Esophagus muscularis mucosa (tissue), 4 donors: ENCODE measurements at regions not wholly inside any gene's neighbourhood (a gene's known extent, or its start where the extent isn't known, plus 50 kb on each side); places are given as distances from the start of the nearest gene placed in this dataset.

ENCODE experiments used
- DNase-seq: peaks from one replicate; pipeline ENCODE4 v3.0.0-alpha.2; 2017; ENCODE audit errors: extremely low spot score
- H3K27ac ChIP-seq, 4 donors: fragments of 200-600 bp; sonication (generic); replicated peaks in 1 of 4; 1 replicate in 3 of 4; 2 replicates in 1 of 4; pipeline ENCODE4 v1.5.1; 2016 to 2019; ENCODE audit warnings: mild to moderate bottlenecking in 1 of 4
- H3K27me3 ChIP-seq, 4 donors: fragments of 200-600 bp; sonication (generic); one replicate each; pipeline versions ENCODE4 v1.5.1 to v1.6.0; 2016 to 2019
- H3K36me3 ChIP-seq, 4 donors: fragments of 200-600 bp; sonication (generic); one replicate each; pipeline ENCODE4 v1.5.1; 2016 to 2019
- H3K4me1 ChIP-seq, 4 donors: fragments of 200-600 bp; sonication (generic); one replicate each; pipeline ENCODE4 v1.5.1; 2016 to 2019
- H3K4me3 ChIP-seq, 4 donors: fragments of 200-600 bp; sonication (generic); 1 replicate in 2 of 4; 2 replicates in 2 of 4; pipeline ENCODE4 v1.5.1; 2016 to 2019; ENCODE audit warnings: mild to moderate bottlenecking in 4 of 4, moderate library complexity in 1 of 4
- H3K9me3 ChIP-seq, 4 donors: fragments of 200-600 bp; sonication (generic); 1 replicate in 3 of 4; 2 replicates in 1 of 4; pipeline ENCODE4 v1.5.1; 2016 to 2019
- EP300 ChIP-seq: sonication (generic); formaldehyde crosslinking; IDR thresholded peaks from one replicate; pipeline ENCODE4 v1.6.1; 2017; ENCODE audit warnings: antibody characterized with exemption
- POLR2A ChIP-seq: fragments of 450-650 bp; IDR thresholded peaks from one replicate; pipeline ENCODE4 v1.6.1; 2017; ENCODE audit warnings: antibody characterized with exemption, moderate library complexity, mild to moderate bottlenecking, low read depth
- POLR2AphosphoS5 ChIP-seq, 2 donors: sonication (generic); formaldehyde crosslinking; IDR thresholded peaks; one replicate each; pipeline ENCODE4 v1.6.1; 2017; ENCODE audit warnings: antibody characterized with exemption in 2 of 2
- whole genome bisulfite sequencing: methylation state at CpG from one replicate; pipeline ENCODE4 v1.1.5; 2018; 5-methylcytosine and 5-hydroxymethylcytosine counted together
- intact Hi-C: fragments of 100-400 bp; cut with DNase I; formaldehyde crosslinking; loops from one replicate; pipeline ENCODE4 v1.15.1; 2023
- TF ChIP-seq, protein P1 (sequence below), 3 experiments: fragments of 200-600 bp in 2 of 3; fragments of 450-650 bp in 1 of 3; sonication (generic) in 2 of 3; IDR thresholded peaks; one replicate each; pipeline ENCODE4 v1.5.1; 2017 to 2019; ENCODE audit warnings: antibody characterized with exemption in 3 of 3, mild to moderate bottlenecking in 2 of 3, moderate library complexity in 1 of 3

- 88% methylated on average over 5 of the region's 5 CpGs for WGBS
- no peak for TF ChIP-seq EP300
- Histone ChIP-seq H3K36me3 (no peaks in the 10 kb centered on the region), H3K4me1 (no peaks in the 10 kb centered on the region), H3K27me3 (no peaks in the 10 kb centered on the region), H3K4me3 (no peak overlapping the region), H3K27ac (no peak overlapping the region), H3K9me3 (no peaks in the 10 kb centered on the region)
- no peak for DNase-seq
- intact Hi-C loops = no loop called here
These were observed 793.5 kb downstream of the OLFM4 start for GRCh38 chr13:53822136-53822535.

GRCh38 chr13:53839461-53839860, 810.8 kb downstream of the OLFM4 start:
- no peak overlapping the region for H3K4me3 ChIP-seq
- H3K9me3 ChIP-seq = peaks cover 0 to 5% (median 0%) of the 10 kb centered on the region in 4 donors
- H3K27me3 ChIP-seq = no peaks in the 10 kb centered on the region
- TF ChIP-seq POLR2AphosphoS5 (IDR thresholded peaks at IDR 0.05) (no peak), EP300 (no peak), POLR2A (no peak)
- TF ChIP-seq, protein P1, sequence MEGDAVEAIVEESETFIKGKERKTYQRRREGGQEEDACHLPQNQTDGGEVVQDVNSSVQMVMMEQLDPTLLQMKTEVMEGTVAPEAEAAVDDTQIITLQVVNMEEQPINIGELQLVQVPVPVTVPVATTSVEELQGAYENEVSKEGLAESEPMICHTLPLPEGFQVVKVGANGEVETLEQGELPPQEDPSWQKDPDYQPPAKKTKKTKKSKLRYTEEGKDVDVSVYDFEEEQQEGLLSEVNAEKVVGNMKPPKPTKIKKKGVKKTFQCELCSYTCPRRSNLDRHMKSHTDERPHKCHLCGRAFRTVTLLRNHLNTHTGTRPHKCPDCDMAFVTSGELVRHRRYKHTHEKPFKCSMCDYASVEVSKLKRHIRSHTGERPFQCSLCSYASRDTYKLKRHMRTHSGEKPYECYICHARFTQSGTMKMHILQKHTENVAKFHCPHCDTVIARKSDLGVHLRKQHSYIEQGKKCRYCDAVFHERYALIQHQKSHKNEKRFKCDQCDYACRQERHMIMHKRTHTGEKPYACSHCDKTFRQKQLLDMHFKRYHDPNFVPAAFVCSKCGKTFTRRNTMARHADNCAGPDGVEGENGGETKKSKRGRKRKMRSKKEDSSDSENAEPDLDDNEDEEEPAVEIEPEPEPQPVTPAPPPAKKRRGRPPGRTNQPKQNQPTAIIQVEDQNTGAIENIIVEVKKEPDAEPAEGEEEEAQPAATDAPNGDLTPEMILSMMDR (IDR thresholded peaks at IDR 0.05) = no peak
- no peaks in the 10 kb centered on the region for H3K36me3 ChIP-seq
- no peaks in the 10 kb centered on the region for H3K4me1 ChIP-seq
- H3K27ac ChIP-seq = no peak overlapping the region
- no peak for DNase-seq
- intact Hi-C loops = no loop called here

DNA sequence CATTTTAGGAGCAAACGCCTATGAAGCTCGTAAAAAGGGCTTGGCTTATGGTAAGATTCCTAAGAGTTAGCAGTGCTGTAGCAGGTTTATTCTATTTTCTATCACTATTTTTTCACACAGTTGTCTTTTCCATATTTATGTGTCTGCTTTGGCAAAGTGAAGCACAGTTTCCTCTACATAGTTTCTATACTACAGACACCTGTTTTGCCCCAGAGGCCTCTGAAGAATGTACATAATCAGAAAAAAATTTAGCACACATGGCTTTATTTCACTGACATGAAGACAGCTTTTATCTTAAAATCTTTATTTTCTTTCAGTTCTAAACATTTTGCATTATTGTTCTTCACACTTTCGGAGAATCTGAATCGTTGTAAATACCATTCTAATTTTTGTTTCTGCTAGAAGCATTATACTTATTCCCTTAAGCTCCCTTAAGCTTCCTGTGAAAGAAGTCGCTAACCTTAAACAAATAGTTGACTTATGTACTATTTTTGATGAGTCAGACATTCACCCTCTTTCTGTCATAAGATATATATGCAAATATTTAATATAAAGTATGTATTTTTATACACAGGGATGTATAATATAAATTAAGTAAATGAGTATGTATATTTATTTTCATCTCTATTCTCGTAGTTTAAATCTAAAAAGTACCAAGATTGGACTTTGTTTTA, 816.0 kb downstream of the OLFM4 start:
- no peak for DNase-seq
- H3K36me3 ChIP-seq = no peaks in the 10 kb centered on the region
- intact Hi-C loops = no loop called here
- no peaks in the 10 kb centered on the region for H3K27me3 ChIP-seq
- H3K4me1 ChIP-seq = no peaks in the 10 kb centered on the region
- H3K9me3 ChIP-seq = peaks cover 0 to 1% (median 0%) of the 10 kb centered on the region in 4 donors
- no peak for TF ChIP-seq POLR2AphosphoS5 (IDR thresholded peaks at IDR 0.05)
- no peak for TF ChIP-seq EP300
- TF ChIP-seq POLR2A = no peak
- TF ChIP-seq, protein P1 (IDR thresholded peaks at IDR 0.05) = no peak
- WGBS = 59% methylated on average over 6 of the region's 6 CpGs
- H3K27ac ChIP-seq = no peak overlapping the region
- no peak overlapping the region for H3K4me3 ChIP-seq

GRCh38 chr13:53847502-53847901, 818.9 kb downstream of the OLFM4 start:
- Histone ChIP-seq H3K27ac (no peak overlapping the region), H3K4me1 (no peaks in the 10 kb centered on the region), H3K27me3 (no peaks in the 10 kb centered on the region), H3K4me3 (no peak overlapping the region), H3K36me3 (no peaks in the 10 kb centered on the region), H3K9me3 (no peaks in the 10 kb centered on the region)
- TF ChIP-seq, protein P1 (IDR thresholded peaks at IDR 0.05) = no peak
- no peak for TF ChIP-seq EP300
- no peak for TF ChIP-seq POLR2AphosphoS5 (IDR thresholded peaks at IDR 0.05)
- no peak for TF ChIP-seq POLR2A
- WGBS = 92% methylated on average over 2 of the region's 2 CpGs
- intact Hi-C loops = no loop called here
- DNase-seq = no peak

DNA sequence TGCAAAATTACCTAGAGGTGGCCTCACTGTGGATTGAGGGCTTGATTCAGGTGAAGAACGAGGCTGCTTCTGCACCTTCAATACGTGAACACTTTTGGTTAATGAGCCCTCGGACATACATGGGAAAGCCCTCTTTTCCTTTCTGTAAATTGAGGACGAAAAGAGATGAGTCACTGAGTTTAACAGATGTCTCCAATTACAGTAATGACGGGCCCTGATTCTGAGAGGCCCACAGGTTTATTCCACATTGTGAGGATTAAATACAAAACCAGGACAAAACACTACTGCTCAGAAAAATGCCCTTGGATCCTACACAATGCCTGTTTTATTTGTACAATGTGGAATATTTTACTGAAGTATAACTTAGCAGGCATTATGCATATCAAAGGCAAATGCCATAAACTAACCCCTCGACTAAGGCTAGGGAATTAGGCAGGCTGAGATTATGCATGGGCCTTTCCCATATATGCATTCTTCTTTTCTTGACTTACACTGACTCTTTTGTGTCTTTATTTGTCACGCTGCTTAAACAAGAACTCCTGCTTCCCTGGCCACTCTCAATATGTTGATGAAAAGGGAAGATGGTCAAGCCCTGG, 819.9 kb downstream of the OLFM4 start:
- 68% methylated on average over 7 of the region's 7 CpGs for WGBS
- H3K4me1 ChIP-seq = no peaks in the 10 kb centered on the region
- H3K36me3 ChIP-seq = no peaks in the 10 kb centered on the region
- no peak overlapping the region for H3K27ac ChIP-seq
- no peaks in the 10 kb centered on the region for H3K9me3 ChIP-seq
- intact Hi-C loops = no loop called here
- DNase-seq = no peak
- TF ChIP-seq EP300 = no peak
- no peaks in the 10 kb centered on the region for H3K27me3 ChIP-seq
- H3K4me3 ChIP-seq = no peak overlapping the region

- Histone ChIP-seq H3K4me3 (no peak overlapping the region), H3K27ac (no peak overlapping the region), H3K4me1 (no peaks in the 10 kb centered on the region), H3K36me3 (no peaks in the 10 kb centered on the region), H3K9me3 (no peaks in the 10 kb centered on the region), H3K27me3 (no peaks in the 10 kb centered on the region)
- TF ChIP-seq, protein P1 (IDR thresholded peaks at IDR 0.05) = no peak
- TF ChIP-seq EP300 = no peak
- TF ChIP-seq POLR2A = no peak
- TF ChIP-seq POLR2AphosphoS5 (IDR thresholded peaks at IDR 0.05) = no peak
- 92% methylated on average over 4 of the region's 4 CpGs for WGBS
- no peak for DNase-seq
- intact Hi-C loops = no loop called here
These were observed 825.7 kb downstream of the OLFM4 start for GRCh38 chr13:53854321-53854720.
